Activated CD8-positive, alpha-beta memory T cell treated with anti-CD3 and anti-CD28 coated beads for 48 hours (primary cell): ENCODE measurements at regions not wholly inside any gene's neighbourhood (a gene's known extent, or its start where the extent isn't known, plus 50 kb on each side); places are given as distances from the start of the nearest gene placed in this dataset.
"Not testable (repeated sequence)": the region's sequence is repeated elsewhere in the genome, so short reads cannot be mapped to it uniquely, and the experiment has no call there.

Experiments used
- DNase-seq, 3 experiments: peaks; one replicate each; pipeline ENCODE4 v3.0.0-alpha.2; 2020; ENCODE audit warnings: low read depth in 2 of 3, low spot score in 2 of 3

DNA sequence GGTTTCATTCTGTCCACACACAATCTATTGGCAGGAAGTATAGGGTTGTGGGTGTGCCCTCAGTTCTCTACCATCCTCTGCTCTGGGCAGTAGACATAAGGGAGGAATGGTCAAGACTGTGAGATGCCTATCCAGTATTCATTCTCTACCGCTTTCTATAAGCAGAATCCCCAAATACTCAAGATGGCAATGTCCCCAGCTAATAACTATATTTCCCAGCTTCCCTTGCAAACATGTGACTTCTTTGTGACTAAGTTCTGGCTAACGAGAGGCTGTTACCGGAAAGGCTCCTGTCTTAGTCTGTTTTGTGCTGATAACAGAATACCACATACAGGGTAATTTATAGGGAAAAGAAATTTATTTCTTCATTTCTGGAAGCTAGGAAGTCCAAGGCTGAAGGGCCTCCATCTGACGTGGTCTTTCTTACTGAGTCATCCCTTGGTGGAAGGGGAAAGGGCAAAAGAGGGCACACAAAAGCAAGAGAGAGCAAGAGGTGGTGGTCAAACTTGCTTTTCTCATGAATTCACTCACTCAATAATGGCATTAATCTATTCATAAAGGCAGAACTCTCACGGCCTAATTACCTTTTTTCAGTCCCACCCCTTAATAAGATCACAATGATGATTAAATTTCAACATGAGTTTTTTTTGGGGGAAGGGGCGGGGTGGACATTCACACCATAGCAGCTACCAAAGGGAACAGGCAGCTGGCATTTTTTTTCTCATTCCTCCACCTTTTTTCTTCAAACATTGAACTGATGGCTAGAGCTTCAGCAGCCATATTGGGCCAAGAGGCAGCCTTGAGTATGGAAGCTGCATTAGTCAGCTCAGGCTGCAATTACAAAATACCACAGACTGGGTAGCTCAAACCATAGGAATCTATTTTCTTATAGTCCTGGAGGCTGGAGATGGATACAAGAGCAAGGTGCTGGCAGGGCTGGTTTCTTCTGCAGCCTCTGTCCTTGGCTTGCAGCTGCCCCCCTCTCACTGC is 109.7 kb upstream of the OR9Q1 start:
- no peak for DNase-seq

DNA sequence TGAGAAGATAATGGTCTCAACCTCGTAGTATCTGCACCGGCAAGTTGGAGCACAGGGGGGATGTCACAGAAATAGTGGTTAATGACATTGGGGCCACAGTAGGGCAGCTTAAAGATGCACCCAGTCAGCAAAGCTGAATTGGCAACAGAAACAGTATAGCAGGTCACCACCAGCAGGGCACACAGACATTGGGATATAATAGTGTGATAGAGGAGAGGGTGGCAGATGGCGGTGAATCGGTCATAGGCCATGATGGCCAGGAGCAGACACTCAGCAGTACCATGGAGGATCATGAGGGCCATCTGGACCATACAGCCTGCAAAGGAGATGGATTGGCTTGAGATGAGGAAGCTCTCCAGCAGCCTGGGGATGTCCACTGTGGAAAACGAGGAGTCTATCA is 106.0 kb upstream of the OR9Q1 start:
- DNase-seq = no peak

DNA sequence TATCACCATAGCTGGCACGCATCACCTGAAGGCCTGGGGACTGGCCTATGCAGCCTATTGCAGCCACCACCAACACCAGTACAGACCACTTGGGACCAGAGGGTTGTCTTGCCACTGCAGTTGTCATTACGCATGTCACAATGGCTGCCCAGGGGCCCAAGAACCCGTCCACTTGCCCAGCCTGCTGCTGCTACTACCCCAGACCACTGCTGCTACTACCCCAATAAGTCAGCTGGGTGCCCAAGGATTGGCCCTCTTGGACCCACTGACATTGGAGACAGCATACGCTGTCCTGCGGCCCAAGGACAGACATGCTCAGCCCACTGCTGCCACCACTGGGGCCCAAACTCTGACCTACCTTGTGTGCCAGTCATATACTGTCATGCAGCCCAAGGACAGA is 102.7 kb upstream of the OR9Q1 start:
- no peak for DNase-seq

DNA sequence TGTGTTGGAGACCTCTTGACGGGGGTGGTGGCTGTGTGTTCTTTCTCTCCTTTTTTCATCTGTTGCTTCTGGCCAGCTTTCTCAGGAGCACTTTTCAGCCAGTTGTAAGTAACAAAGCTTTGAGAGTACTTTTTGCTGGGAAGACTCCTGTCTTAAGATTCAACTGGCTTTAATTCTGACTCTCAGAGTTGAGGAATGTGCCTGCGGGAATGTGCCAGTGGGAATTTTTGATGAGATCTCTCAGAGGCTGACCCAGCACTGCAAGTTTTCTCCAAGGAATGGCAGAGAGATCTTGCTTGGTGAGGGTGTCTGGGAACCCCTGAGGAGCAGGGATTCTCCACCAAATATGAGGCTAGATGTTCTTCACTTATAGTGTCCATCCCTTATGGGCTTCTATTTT is 91.6 kb upstream of the OR9Q1 start:
- DNase-seq = no peak

DNA sequence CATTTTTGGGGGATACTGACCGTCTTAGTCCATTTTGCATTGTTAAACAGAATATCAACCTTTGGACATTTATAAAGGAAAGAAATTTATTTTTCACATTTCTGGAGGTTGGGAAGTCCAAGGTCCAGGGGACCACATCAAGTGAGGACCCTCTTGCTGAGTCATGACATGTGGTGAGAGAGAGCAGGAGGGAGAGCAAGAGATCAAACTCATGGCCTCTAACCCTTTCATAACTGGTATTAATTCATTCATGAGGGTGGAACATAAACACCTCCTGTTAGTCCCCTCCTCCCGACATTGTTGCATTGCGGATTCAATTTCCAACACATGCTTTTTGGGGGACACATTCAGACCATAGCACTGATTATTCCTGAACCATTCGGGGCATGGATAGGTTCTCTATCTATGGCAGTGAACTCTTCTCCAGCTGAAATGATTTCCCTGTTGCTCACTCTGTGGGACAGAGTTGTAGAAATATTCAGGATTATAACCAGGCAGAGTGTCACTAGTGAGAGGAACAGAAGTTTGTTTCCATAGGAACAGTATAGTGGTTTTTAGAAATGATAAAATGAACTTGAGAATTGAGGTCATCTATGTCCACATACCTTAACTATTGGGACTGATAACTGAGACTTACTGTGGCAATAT is 88.2 kb upstream of the OR9Q1 start:
- DNase-seq = no peak

DNA sequence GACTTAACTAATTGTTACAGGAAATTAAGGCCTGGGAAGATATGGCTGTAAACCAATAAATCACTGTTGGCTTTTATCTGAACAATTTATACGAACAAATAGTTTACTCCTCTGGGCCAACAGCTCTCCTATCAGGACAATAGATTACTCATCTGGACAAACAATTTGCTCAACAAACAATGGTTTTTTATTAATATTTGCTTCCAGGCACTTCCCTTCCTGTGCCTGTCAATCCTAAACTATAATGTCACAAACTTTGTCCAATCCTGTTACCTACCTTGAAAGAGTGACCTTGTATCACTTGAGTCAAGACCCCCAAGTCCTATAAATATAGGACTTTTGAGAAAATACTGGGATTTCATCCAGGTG is 87.6 kb upstream of the OR9Q1 start:
- DNase-seq = no peak

DNA sequence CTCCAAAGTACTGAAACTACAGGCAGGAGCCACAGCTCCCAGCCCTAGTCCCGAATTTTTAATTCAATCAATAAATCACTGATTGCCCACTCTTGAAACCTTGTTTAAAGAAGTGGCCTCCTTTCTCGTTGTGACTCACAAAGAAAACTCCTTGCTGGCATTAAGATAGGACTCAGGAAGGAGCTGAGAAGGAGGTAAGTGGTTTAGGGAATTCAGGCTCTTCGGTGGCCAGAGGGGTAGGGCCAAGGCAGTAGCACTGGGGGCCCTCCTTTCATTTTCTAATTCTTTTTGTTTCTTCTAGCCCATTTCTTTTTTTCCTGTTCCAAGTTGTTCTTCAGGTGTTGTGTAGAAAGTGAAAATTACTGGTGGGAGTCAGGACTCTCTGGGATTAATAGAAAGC is 86.2 kb upstream of the OR9Q1 start:
- no peak for DNase-seq

DNA sequence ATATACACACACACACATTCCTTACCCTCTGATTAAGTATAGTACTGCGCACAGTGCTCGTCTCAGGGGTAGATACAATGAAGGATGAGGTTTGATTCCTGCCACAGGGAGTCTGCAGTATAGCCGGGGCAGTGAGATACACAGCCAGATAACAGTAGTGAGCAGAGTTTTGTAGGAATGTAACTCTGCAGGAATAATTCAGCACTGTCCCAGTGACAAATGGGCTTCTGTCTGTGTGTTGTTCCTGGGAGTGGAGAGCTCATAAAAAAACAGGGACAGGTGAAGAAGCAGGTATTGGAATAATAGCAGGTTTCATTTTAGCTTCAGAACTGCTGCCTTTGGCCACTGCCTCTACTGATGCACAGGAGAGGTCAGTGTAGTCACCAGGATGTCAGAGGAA is 85.3 kb upstream of the OR9Q1 start:
- DNase-seq = no peak

DNA sequence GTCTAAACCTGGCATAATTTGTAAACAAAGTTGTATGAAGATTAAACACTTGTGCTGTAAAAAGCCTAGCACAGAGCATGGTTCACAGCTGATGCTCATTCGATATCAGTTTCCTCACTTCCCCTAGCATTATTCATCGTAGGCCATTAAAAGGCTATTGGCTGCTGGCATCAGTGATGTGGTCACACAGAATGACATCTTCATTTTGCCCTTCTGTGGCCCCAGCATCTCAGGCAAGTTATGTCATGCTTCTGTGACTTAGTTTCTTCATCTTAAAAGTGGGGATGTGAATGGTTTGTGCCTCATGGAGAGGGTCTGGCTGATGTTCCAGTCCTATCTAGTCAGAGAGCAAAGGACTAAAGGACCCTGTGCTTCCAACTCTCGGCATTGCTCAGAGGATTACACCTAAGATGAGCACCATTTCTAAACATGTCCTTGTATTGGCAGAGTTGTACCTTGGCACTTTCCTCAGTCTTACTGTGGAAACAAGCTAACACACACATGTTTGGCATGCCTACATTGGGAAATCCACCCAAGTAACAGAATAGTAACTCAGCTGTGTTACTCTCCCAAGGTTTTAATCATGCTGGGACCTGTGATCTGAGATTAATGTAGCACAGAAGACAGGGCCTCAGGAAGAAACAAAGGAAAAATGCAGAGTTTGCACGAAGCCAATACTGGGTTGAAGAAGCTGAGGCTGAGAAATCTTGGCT is 83.5 kb upstream of the OR9Q1 start:
- DNase-seq = no peak

DNA sequence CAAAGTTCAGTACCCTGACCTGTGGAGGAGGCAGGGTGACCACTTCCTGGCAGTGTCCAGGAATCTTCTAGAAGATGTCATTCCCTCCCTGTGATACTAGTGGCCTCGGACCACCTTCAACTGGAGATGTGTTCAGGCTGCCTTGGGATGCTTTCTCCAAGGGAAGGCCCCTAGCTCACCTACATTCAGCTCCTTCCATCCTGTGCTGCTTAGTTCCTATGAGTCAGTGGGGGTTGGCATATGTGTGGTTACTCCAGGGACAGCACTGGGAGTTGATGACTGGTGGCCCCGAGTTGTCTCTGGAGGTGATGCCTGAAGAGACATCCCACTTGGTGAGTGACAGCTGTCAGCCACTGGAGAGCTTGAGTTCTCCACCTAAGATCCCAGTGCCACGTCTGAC is 81.8 kb upstream of the OR9Q1 start:
- DNase-seq = no peak

DNA sequence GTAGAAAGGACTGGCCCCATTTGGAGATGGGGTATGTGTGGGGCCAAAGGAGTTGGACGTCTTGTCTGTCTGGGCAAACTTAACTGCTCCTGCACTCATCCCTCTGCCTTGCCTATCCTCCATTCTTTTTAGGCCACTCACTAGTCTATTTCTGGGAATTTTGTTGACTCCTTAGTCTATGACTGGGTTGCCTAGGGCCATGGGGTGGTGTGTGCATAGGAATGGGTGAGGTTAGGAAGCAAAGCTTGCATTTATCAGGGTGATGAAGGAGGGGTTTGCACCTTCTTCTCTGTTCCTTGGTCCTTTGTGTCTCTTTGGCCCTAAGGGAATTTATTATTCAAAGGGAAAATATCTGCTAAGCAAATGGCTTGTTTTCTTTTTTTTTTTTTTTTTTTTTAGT is 80.9 kb upstream of the OR9Q1 start:
- no peak for DNase-seq

DNA sequence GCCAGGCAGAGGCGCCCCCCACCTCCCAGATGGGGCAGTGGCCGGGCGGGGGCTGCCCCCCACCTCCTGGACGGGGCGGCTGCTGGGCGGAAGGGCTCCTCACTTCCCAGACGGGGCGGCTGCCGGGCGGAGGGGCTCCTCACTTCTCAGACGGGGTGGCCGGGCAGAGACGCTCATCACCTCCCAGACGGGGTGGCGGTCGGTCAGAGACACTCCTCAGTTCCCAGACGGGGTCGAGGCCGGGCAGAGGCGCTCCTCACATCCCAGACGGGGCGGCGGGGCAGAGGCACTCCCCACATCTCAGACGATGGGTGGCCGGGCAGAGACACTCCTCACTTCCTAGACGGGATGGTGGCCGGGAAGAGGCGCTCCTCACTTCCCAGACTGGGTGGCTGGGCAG is 79.9 kb upstream of the OR9Q1 start:
- DNase-seq = not testable (repeated sequence)

DNA sequence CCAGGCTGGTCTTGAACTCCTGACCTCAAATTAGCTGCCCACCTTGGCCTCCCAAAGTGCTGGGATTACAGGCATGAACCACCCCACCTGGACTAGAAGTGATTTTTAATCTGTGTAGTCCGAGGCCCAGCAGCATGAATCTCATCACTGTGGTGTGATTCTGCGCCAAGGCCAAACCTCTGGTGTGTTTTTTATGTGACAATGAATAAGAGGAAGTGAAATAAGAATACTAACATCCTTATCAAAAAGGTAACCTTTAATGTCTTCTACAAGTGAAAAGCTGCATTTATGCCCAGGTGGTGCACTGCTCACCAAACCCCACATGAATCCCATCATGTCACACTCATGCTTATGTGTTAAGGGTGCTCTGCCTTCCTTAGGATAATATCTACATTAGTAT is 77.1 kb upstream of the OR9Q1 start:
- no peak for DNase-seq

DNA sequence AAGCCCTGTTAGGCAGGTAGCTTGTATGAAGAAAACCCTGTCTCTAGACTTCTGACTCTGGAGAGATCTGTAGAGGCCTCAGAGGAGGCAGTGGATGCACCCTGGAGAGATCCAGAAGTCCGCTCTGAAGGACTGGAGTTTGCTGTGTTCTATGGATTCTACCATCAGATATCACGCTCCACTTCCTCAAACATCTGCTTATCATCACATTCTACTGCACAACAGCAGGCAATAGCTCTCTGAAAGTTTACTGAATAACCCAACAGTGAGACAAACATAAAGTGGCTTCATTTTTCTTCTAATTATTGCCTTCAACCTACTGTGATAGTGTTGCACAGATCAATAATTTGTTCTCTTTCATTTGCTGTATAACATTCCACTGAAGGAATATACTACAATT is 59.0 kb upstream of the OR9Q1 start:
- no peak for DNase-seq

DNA sequence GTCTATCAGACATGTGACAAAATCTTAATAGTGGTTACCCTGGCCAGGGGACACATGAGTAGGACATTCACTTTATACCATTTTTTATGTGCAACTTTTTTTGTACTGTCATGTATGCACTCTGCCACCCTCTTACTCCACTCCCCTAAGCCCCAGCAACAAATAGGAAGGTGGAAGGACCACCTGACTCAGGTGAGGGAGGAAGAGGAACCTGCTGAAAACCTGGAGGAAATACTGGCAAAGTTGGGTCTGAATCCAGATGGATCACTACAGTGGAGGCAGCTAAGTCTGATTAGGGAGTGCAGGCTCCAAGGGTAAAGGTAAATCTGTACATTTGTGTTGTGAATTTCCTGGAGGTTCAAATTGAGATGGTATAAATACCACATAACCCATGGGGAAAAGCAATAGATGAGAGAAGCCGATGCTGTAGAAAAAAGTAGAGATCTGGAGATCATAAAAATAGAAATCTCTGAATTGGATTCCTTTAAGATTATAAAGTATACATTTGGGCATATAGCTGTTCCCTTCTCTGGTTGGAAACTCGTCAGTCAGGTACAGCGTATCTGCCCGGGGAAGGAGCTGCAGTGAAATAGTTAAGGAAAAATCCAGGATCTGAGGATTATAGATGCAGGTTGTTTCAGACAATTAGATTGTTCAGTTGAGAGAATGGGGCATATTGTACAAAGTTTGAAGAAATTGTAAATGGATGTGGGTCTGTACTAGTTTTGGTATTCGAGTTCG is 52.2 kb upstream of the OR9Q1 start:
- DNase-seq = no peak

DNA sequence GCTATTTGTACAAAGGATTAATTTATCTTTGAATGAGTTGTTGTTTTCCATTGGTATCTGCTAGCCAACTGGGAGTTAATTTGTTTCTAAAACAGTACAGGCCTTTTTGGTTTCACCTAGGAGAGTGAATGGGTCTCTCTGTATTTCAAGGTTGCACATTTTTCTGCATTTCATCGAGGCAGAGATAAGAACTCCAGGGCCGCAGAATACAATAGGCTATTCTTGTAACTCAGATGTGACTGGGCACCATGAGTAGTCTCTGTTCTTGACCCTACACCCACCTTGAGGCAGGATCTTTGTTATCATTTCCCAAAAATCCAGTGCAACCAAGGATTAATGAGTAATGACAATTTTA is 51.7 kb upstream of the OR9Q1 start:
- DNase-seq = no peak
